ENCODE measurements at regions not wholly inside any gene's neighbourhood (a gene's known extent, or its start where the extent isn't known, plus 50 kb on each side); places are given as distances from the start of the nearest gene placed in this dataset.

GRCh38 chr20:62575976-62576722 is 66.2 kb upstream of the SLCO4A1 start:
- Histone ChIP-seq H3K27ac (ENCODE audit: low read length) (no peak overlapping the region), H3K36me3 (replicated peaks; ENCODE audit: insufficient read depth, low read length) (no peaks in the 10 kb centered on the region), H3F3A (ENCODE audit: insufficient read depth, low read length) (no peaks in the 10 kb centered on the region), H3K4me1 (ENCODE audit: low read length) (no peaks in the 10 kb centered on the region), H3K4me2 (ENCODE audit: low read depth, low read length) (no peak overlapping the region), H3K9ac (ENCODE audit: low read length) (no peak overlapping the region), H4K20me1 (ENCODE audit: insufficient read depth, low read length) (no peaks in the 10 kb centered on the region), H3K79me2 (ENCODE audit: low read length) (no peaks in the 10 kb centered on the region), H3K9me3 (replicated peaks; ENCODE audit: insufficient read depth, low read length) (no peaks in the 10 kb centered on the region), H3K27me3 (replicated peaks; ENCODE audit: insufficient read depth, low read length) (peaks cover 93% of the 10 kb centered on the region), H3K4me3 (ENCODE audit: low read length) (no peak overlapping the region), H3K9me2 (replicated peaks; ENCODE audit: insufficient read depth, low read length) (no peaks in the 10 kb centered on the region), H2AFZ (ENCODE audit: low read length) (no peak overlapping the region)
- TF ChIP-seq EZH2 (optimal IDR thresholded peaks at IDR 0.05; ENCODE audit: low read depth, low read length) (no peak), CTCF (IDR thresholded peaks at IDR 0.05; ENCODE audit: low read length) (no peak), EZH2phosphoT487 (IDR thresholded peaks at IDR 0.05; ENCODE audit: low read length) (no peak)
- no peak for DNase-seq

- no peak overlapping the region for H2AFZ ChIP-seq (ENCODE audit: low read length)
- H3K4me3 ChIP-seq (ENCODE audit: low read length), result no peak overlapping the region
- H3K27ac ChIP-seq (ENCODE audit: low read length), result no peak overlapping the region
- no peak for TF ChIP-seq CTCF (IDR thresholded peaks at IDR 0.05; ENCODE audit: low read length)
- no peak overlapping the region for H3K4me2 ChIP-seq (ENCODE audit: low read depth, low read length)
- no peaks in the 10 kb centered on the region for H3K79me2 ChIP-seq (ENCODE audit: low read length)
- H3K9ac ChIP-seq (ENCODE audit: low read length), result no peak overlapping the region
- H3K27me3 ChIP-seq (replicated peaks; ENCODE audit: insufficient read depth, low read length), result peaks cover 97% of the 10 kb centered on the region
- no peaks in the 10 kb centered on the region for H4K20me1 ChIP-seq (ENCODE audit: insufficient read depth, low read length)
- DNase-seq, result no peak
- no peaks in the 10 kb centered on the region for H3K4me1 ChIP-seq (ENCODE audit: low read length)
- no peaks in the 10 kb centered on the region for H3K36me3 ChIP-seq (replicated peaks; ENCODE audit: insufficient read depth, low read length)
- H3K9me3 ChIP-seq (replicated peaks; ENCODE audit: insufficient read depth, low read length), result no peaks in the 10 kb centered on the region
- H3K9me2 ChIP-seq (replicated peaks; ENCODE audit: insufficient read depth, low read length), result no peaks in the 10 kb centered on the region
- no peaks in the 10 kb centered on the region for H3F3A ChIP-seq (ENCODE audit: insufficient read depth, low read length)
Measured at GRCh38 chr20:62576815-62577489, 65.4 kb upstream of the SLCO4A1 start.

GRCh38 chr20:62577490-62577836 is 64.8 kb upstream of the SLCO4A1 start:
- peaks cover 95% of the 10 kb centered on the region for H3K27me3 ChIP-seq (replicated peaks; ENCODE audit: insufficient read depth, low read length)
- no peaks in the 10 kb centered on the region for H3K9me2 ChIP-seq (replicated peaks; ENCODE audit: insufficient read depth, low read length)
- no peaks in the 10 kb centered on the region for H3K4me1 ChIP-seq (ENCODE audit: low read length)
- no peak overlapping the region for H3K27ac ChIP-seq (ENCODE audit: low read length)
- no peaks in the 10 kb centered on the region for H3F3A ChIP-seq (ENCODE audit: insufficient read depth, low read length)
- no peak overlapping the region for H3K9ac ChIP-seq (ENCODE audit: low read length)
- TF ChIP-seq EZH2phosphoT487 (IDR thresholded peaks at IDR 0.05; ENCODE audit: low read length) (no peak), CTCF (IDR thresholded peaks at IDR 0.05; ENCODE audit: low read length) (no peak), EZH2 (optimal IDR thresholded peaks at IDR 0.05; ENCODE audit: low read depth, low read length) (no peak)
- DNase-seq, result no peak
- H3K79me2 ChIP-seq (ENCODE audit: low read length), result no peaks in the 10 kb centered on the region
- H3K4me3 ChIP-seq (ENCODE audit: low read length), result no peak overlapping the region
- H4K20me1 ChIP-seq (ENCODE audit: insufficient read depth, low read length), result no peaks in the 10 kb centered on the region
- no peaks in the 10 kb centered on the region for H3K9me3 ChIP-seq (replicated peaks; ENCODE audit: insufficient read depth, low read length)
- no peak overlapping the region for H3K4me2 ChIP-seq (ENCODE audit: low read depth, low read length)
- no peaks in the 10 kb centered on the region for H3K36me3 ChIP-seq (replicated peaks; ENCODE audit: insufficient read depth, low read length)
- H2AFZ ChIP-seq (ENCODE audit: low read length), result no peak overlapping the region
